Liver (tissue), 8 donors: ENCODE measurements at regions not wholly inside any gene's neighbourhood (a gene's known extent, or its start where the extent isn't known, plus 50 kb on each side); places are given as distances from the start of the nearest gene placed in this dataset.

Source experiments
- DNase-seq: peaks from one replicate; pipeline ENCODE4 v3.0.0-alpha.2; 2017; ENCODE audit warnings: low spot score
- H3K27ac ChIP-seq, 2 donors: one replicate each; pipeline ENCODE4 v1.7.0; 2013; ENCODE audit warnings: inconsistent platforms in 2 of 2, low read length in 2 of 2, control low read depth in 1 of 2, low read depth in 1 of 2, mild to moderate bottlenecking in 1 of 2
- H3K27me3 ChIP-seq, 4 donors: one replicate each; pipeline versions ENCODE4 v1.6.1 to v1.7.0; 2013; ENCODE audit warnings: low read length in 3 of 4, inconsistent platforms in 1 of 4, mild to moderate bottlenecking in 1 of 4, moderate library complexity in 1 of 4; ENCODE audit not compliant: control insufficient read depth in 4 of 4, insufficient read depth in 4 of 4
- H3K36me3 ChIP-seq, 4 donors: one replicate each; pipeline versions ENCODE4 v1.6.1 to v1.7.0; 2013; ENCODE audit warnings: low read length in 3 of 4, mild to moderate bottlenecking in 3 of 4, low read depth in 1 of 4, moderate library complexity in 1 of 4; ENCODE audit not compliant: control insufficient read depth in 4 of 4, insufficient read depth in 3 of 4
- H3K4me1 ChIP-seq, 4 donors: one replicate each; pipeline versions ENCODE4 v1.6.1 to v1.7.0; 2013; ENCODE audit warnings: low read length in 3 of 4, mild to moderate bottlenecking in 3 of 4, moderate library complexity in 1 of 4; ENCODE audit not compliant: control insufficient read depth in 4 of 4, insufficient read depth in 4 of 4
- H3K4me3 ChIP-seq, 3 donors: one replicate each; pipeline versions ENCODE4 v1.6.1 to v1.7.0; 2013; ENCODE audit warnings: low read length in 3 of 3, control low read depth in 1 of 3, low read depth in 1 of 3, mild to moderate bottlenecking in 1 of 3
- H3K9ac ChIP-seq, 2 donors: one replicate each; pipeline ENCODE4 v1.7.0; 2013; ENCODE audit warnings: low read length in 2 of 2, mild to moderate bottlenecking in 2 of 2, moderate library complexity in 2 of 2, control low read depth in 1 of 2, low read depth in 1 of 2
- H3K9me3 ChIP-seq, 4 donors: one replicate each; pipeline versions ENCODE4 v1.6.1 to v1.7.0; 2013; ENCODE audit warnings: low read length in 3 of 4; ENCODE audit not compliant: control insufficient read depth in 4 of 4
- FOXA1 ChIP-seq: IDR thresholded peaks from 2 replicates; pipeline ENCODE4 v1.6.1; 2016; ENCODE audit warnings: antibody characterized with exemption
- FOXA2 ChIP-seq: IDR thresholded peaks from 2 replicates; pipeline ENCODE4 v1.6.1; 2016; ENCODE audit warnings: antibody characterized with exemption
- GABPA ChIP-seq, 2 donors: IDR thresholded peaks in 1 of 2; conservative IDR thresholded peaks in 1 of 2; 2 replicates each; pipeline ENCODE4 v1.6.1; 2016; ENCODE audit warnings: antibody characterized with exemption in 2 of 2, mild to moderate bottlenecking in 1 of 2, moderate library complexity in 1 of 2
- HNF4G ChIP-seq: IDR thresholded peaks from 2 replicates; pipeline ENCODE4 v1.6.1; 2016; ENCODE audit warnings: antibody characterized with exemption
- JUND ChIP-seq, 2 donors: IDR thresholded peaks; 2 replicates each; pipeline ENCODE4 v1.6.1; 2016; ENCODE audit warnings: antibody characterized with exemption in 2 of 2
- NR2F2 ChIP-seq: IDR thresholded peaks from 2 replicates; pipeline ENCODE4 v1.6.1; 2016; ENCODE audit warnings: antibody characterized with exemption
- RAD21 ChIP-seq, 2 donors: IDR thresholded peaks; 2 replicates each; pipeline ENCODE4 v1.6.1; 2016; ENCODE audit warnings: antibody characterized with exemption in 2 of 2, mild to moderate bottlenecking in 2 of 2
- RXRA ChIP-seq, 2 donors: IDR thresholded peaks; 2 replicates each; pipeline ENCODE4 v1.6.1; 2017 to 2018; ENCODE audit warnings: antibody characterized with exemption in 2 of 2, mild to moderate bottlenecking in 1 of 2
- SP1 ChIP-seq: IDR thresholded peaks from 2 replicates; pipeline ENCODE4 v1.6.1; 2018; ENCODE audit warnings: antibody characterized with exemption, mild to moderate bottlenecking
- YY1 ChIP-seq: IDR thresholded peaks from 2 replicates; pipeline ENCODE4 v1.6.1; 2016; ENCODE audit warnings: antibody characterized with exemption, mild to moderate bottlenecking
- WGBS: extraction: QIAGEN DNeasy Blood & Tissue Kit; methylation state at CpG from one replicate; pipeline ENCODE4 v1.1.7; 2013; 5-methylcytosine and 5-hydroxymethylcytosine counted together
- TF ChIP-seq, protein P1 (sequence below): fragments of 150-350 bp; IDR thresholded peaks from 2 replicates; pipeline ENCODE4 v1.5.1; 2017; ENCODE audit warnings: improper control_type of control experiment, low read depth, low read length; ENCODE audit not compliant: missing input control
- TF ChIP-seq, protein P2 (sequence below): IDR thresholded peaks from 2 replicates; pipeline ENCODE4 v1.6.1; 2016; ENCODE audit warnings: antibody characterized with exemption
- TF ChIP-seq, protein P3 (sequence below): IDR thresholded peaks from 2 replicates; pipeline ENCODE4 v1.6.1; 2016; ENCODE audit warnings: antibody characterized with exemption
- TF ChIP-seq, protein P4 (sequence below): IDR thresholded peaks from 2 replicates; pipeline ENCODE4 v1.6.1; 2016; ENCODE audit warnings: antibody characterized with exemption, mild to moderate bottlenecking
- donor health status: healthy.
- donor health status: healthy.
- donor health status: healthy.
- donor health status: healthy.
- donor health status: healthy.

DNA sequence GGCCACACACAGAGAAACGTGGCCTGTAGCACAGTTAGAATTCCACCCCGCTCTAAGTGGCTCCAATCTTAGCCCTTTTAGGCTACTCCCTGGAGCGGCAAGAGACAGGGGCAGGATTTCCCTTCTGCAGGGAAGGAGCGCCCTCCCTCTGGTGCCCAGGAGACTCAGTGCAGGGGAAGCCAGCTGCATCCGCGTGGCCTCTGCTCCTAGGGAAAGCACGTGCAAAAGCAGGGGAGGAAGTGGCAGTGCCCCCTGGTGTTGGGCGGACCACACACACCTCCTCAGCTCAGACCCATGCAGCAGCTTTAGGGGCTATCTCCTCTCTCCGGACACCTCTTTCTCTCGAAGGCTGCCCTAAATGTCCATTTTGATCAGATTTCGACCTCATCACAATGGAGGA is 50.0 kb downstream of the SPRING1 start:
- WGBS, result 78% methylated on average over 11 of the region's 11 CpGs
- Histone ChIP-seq H3K4me3 (no peak overlapping the region), H3K27ac (no peak overlapping the region), H3K4me1 (peaks cover 0 to 6% (median 4%) of the 10 kb centered on the region in 4 donors), H3K27me3 (no peaks in the 10 kb centered on the region), H3K9ac (no peak overlapping the region), H3K36me3 (no peaks in the 10 kb centered on the region), H3K9me3 (no peaks in the 10 kb centered on the region)
- DNase-seq, result peak; percentile 38
- TF ChIP-seq, protein P1, sequence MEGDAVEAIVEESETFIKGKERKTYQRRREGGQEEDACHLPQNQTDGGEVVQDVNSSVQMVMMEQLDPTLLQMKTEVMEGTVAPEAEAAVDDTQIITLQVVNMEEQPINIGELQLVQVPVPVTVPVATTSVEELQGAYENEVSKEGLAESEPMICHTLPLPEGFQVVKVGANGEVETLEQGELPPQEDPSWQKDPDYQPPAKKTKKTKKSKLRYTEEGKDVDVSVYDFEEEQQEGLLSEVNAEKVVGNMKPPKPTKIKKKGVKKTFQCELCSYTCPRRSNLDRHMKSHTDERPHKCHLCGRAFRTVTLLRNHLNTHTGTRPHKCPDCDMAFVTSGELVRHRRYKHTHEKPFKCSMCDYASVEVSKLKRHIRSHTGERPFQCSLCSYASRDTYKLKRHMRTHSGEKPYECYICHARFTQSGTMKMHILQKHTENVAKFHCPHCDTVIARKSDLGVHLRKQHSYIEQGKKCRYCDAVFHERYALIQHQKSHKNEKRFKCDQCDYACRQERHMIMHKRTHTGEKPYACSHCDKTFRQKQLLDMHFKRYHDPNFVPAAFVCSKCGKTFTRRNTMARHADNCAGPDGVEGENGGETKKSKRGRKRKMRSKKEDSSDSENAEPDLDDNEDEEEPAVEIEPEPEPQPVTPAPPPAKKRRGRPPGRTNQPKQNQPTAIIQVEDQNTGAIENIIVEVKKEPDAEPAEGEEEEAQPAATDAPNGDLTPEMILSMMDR, result peak; percentile 29
- TF ChIP-seq NR2F2 (no peak), RAD21 (IDR thresholded peaks at IDR 0.05) (peak; percentile 47 to 78)

DNA sequence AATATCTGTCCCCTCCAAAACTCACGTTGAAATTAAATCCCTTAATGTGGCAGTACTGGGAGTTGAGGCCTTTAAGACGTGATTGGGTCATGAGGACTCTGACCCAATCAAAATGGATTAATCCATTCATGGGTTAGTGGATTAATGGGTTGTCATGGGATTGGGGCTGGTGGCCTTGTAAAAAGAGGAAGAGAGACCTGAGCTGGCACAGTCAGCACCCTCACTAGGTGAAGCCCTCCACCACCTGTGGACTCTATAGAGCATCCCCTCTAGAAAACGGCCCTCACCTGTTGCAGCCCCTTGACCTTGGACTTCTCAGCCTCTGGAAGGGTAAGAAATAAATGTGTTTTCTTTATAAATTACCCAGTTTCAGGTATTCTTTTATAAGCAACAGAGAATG is 53.0 kb downstream of the SPRING1 start:
- Histone ChIP-seq H3K27ac (no peak overlapping the region), H3K27me3 (no peaks in the 10 kb centered on the region), H3K9me3 (no peaks in the 10 kb centered on the region), H3K9ac (no peak overlapping the region), H3K4me3 (no peak overlapping the region), H3K36me3 (no peaks in the 10 kb centered on the region), H3K4me1 (peaks cover 0 to 4% (median 1%) of the 10 kb centered on the region in 4 donors)
- no peak for DNase-seq
- WGBS, result 84% methylated on average over 3 of the region's 3 CpGs
- TF ChIP-seq FOXA2 (no peak), GABPA (IDR thresholded peaks at IDR 0.05 in 1 of 2, conservative IDR thresholded peaks at IDR 0.05 in 1 of 2) (no peak)
- TF ChIP-seq, protein P2, sequence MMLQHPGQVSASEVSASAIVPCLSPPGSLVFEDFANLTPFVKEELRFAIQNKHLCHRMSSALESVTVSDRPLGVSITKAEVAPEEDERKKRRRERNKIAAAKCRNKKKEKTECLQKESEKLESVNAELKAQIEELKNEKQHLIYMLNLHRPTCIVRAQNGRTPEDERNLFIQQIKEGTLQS, result no peak

GRCh38 chr12:116677202-116677661 is 60.6 kb downstream of the SPRING1 start:
- Histone ChIP-seq H3K36me3 (no peaks in the 10 kb centered on the region), H3K9ac (no peak overlapping the region), H3K9me3 (no peaks in the 10 kb centered on the region), H3K27me3 (no peaks in the 10 kb centered on the region), H3K4me3 (no peak overlapping the region), H3K4me1 (peaks cover 6 to 26% (median 19%) of the 10 kb centered on the region in 4 donors), H3K27ac (peak overlapping the region; percentile 21 to 38)
- WGBS, result 49% methylated on average over 4 of the region's 4 CpGs
- no peak for DNase-seq
- no peak for TF ChIP-seq FOXA1
- TF ChIP-seq JUND (IDR thresholded peaks at IDR 0.05), result no peak
- no peak for TF ChIP-seq RXRA (IDR thresholded peaks at IDR 0.05)
- TF ChIP-seq HNF4G, result no peak
- no peak for TF ChIP-seq SP1
- TF ChIP-seq, protein P3, sequence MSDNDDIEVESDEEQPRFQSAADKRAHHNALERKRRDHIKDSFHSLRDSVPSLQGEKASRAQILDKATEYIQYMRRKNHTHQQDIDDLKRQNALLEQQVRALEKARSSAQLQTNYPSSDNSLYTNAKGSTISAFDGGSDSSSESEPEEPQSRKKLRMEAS, result no peak
- no peak for TF ChIP-seq FOXA2
- TF ChIP-seq NR2F2, result no peak
- TF ChIP-seq GABPA (IDR thresholded peaks at IDR 0.05 in 1 of 2, conservative IDR thresholded peaks at IDR 0.05 in 1 of 2), result no peak
- no peak for TF ChIP-seq YY1
- TF ChIP-seq, protein P4, sequence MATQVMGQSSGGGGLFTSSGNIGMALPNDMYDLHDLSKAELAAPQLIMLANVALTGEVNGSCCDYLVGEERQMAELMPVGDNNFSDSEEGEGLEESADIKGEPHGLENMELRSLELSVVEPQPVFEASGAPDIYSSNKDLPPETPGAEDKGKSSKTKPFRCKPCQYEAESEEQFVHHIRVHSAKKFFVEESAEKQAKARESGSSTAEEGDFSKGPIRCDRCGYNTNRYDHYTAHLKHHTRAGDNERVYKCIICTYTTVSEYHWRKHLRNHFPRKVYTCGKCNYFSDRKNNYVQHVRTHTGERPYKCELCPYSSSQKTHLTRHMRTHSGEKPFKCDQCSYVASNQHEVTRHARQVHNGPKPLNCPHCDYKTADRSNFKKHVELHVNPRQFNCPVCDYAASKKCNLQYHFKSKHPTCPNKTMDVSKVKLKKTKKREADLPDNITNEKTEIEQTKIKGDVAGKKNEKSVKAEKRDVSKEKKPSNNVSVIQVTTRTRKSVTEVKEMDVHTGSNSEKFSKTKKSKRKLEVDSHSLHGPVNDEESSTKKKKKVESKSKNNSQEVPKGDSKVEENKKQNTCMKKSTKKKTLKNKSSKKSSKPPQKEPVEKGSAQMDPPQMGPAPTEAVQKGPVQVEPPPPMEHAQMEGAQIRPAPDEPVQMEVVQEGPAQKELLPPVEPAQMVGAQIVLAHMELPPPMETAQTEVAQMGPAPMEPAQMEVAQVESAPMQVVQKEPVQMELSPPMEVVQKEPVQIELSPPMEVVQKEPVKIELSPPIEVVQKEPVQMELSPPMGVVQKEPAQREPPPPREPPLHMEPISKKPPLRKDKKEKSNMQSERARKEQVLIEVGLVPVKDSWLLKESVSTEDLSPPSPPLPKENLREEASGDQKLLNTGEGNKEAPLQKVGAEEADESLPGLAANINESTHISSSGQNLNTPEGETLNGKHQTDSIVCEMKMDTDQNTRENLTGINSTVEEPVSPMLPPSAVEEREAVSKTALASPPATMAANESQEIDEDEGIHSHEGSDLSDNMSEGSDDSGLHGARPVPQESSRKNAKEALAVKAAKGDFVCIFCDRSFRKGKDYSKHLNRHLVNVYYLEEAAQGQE, result no peak
- TF ChIP-seq, protein P2, result no peak
- TF ChIP-seq, protein P1, result no peak
